ENCODE measurements at regions not wholly inside any gene's neighbourhood (a gene's known extent, or its start where the extent isn't known, plus 50 kb on each side); places are given as distances from the start of the nearest gene placed in this dataset.

- Mint-ChIP-seq H3K9me3 (ENCODE audit: unreplicated experiment) (no peaks in the 10 kb centered on the region), H3K4me3 (ENCODE audit: unreplicated experiment) (no peak overlapping the region), H3K4me1 (ENCODE audit: low read depth, unreplicated experiment) (no peaks in the 10 kb centered on the region), H3K36me3 (ENCODE audit: insufficient read depth, unreplicated experiment) (no peaks in the 10 kb centered on the region), H3K27me3 (ENCODE audit: insufficient read depth, unreplicated experiment) (peaks cover 2% of the 10 kb centered on the region), H3K27ac (ENCODE audit: unreplicated experiment) (no peak overlapping the region)
- H3K4me3 ChIP-seq (ENCODE audit: low read depth, low read length): no peak overlapping the region
- no peaks in the 10 kb centered on the region for H3K36me3 ChIP-seq (ENCODE audit: control insufficient read depth, insufficient read depth, low read length)
- BruUV-seq (replicated peaks): no TSS peak
- no peak for TF ChIP-seq CTCF (IDR thresholded peaks at IDR 0.05; ENCODE audit: insufficient read depth in 1 of 2, low read depth in 1 of 2, low read length in 1 of 2, severe bottlenecking in 1 of 2, unreplicated experiment in 1 of 2)
- no peaks in the 10 kb centered on the region for H3K4me1 ChIP-seq
- no peaks in the 10 kb centered on the region for H3K9me3 ChIP-seq
- no peaks in the 10 kb centered on the region for H3K27me3 ChIP-seq (replicated peaks; ENCODE audit: control insufficient read depth, insufficient read depth, low read length)
- no peak for DNase-seq
- intact Hi-C loops (cut with micrococcal nuclease; ENCODE audit: unreplicated experiment): no loop called here
- ChIA-PET POLR2A (no interaction called here), CTCF (no interaction called here)
These were observed 538.9 kb downstream of the SNAPC1 start for GRCh38 chr14:62301080-62301479.

- no peak overlapping the region for H3K27ac Mint-ChIP-seq (ENCODE audit: unreplicated experiment)
- H3K4me1 ChIP-seq: no peaks in the 10 kb centered on the region
- H3K9me3 ChIP-seq: no peaks in the 10 kb centered on the region
- no peaks in the 10 kb centered on the region for H3K9me3 Mint-ChIP-seq (ENCODE audit: unreplicated experiment)
- no peaks in the 10 kb centered on the region for H3K4me1 Mint-ChIP-seq (ENCODE audit: low read depth, unreplicated experiment)
- no TSS peak for BruUV-seq (replicated peaks)
- CTCF ChIA-PET: no interaction called here
- intact Hi-C loops (cut with micrococcal nuclease; ENCODE audit: unreplicated experiment): no loop called here
- H3K36me3 ChIP-seq (ENCODE audit: control insufficient read depth, insufficient read depth, low read length): no peaks in the 10 kb centered on the region
- DNase-seq: no peak
- POLR2A ChIA-PET: no interaction called here
- no peak for TF ChIP-seq CTCF (IDR thresholded peaks at IDR 0.05; ENCODE audit: insufficient read depth in 1 of 2, low read depth in 1 of 2, low read length in 1 of 2, severe bottlenecking in 1 of 2, unreplicated experiment in 1 of 2)
- H3K4me3 ChIP-seq (ENCODE audit: low read depth, low read length): no peak overlapping the region
- no peak overlapping the region for H3K4me3 Mint-ChIP-seq (ENCODE audit: unreplicated experiment)
- H3K27me3 ChIP-seq (replicated peaks; ENCODE audit: control insufficient read depth, insufficient read depth, low read length): no peaks in the 10 kb centered on the region
- no peaks in the 10 kb centered on the region for H3K36me3 Mint-ChIP-seq (ENCODE audit: insufficient read depth, unreplicated experiment)
- peaks cover 2% of the 10 kb centered on the region for H3K27me3 Mint-ChIP-seq (ENCODE audit: insufficient read depth, unreplicated experiment)
These were observed 539.7 kb downstream of the SNAPC1 start for GRCh38 chr14:62301911-62302310.

GRCh38 chr14:62303437-62303836 is 541.2 kb downstream of the SNAPC1 start:
- H3K36me3 Mint-ChIP-seq (ENCODE audit: insufficient read depth, unreplicated experiment): no peaks in the 10 kb centered on the region
- ChIA-PET POLR2A (no interaction called here), CTCF (no interaction called here)
- Histone ChIP-seq H3K4me1 (no peaks in the 10 kb centered on the region), H3K27me3 (replicated peaks; ENCODE audit: control insufficient read depth, insufficient read depth, low read length) (no peaks in the 10 kb centered on the region), H3K9me3 (no peaks in the 10 kb centered on the region), H3K36me3 (ENCODE audit: control insufficient read depth, insufficient read depth, low read length) (no peaks in the 10 kb centered on the region), H3K4me3 (ENCODE audit: low read depth, low read length) (no peak overlapping the region)
- H3K27me3 Mint-ChIP-seq (ENCODE audit: insufficient read depth, unreplicated experiment): peaks cover 2% of the 10 kb centered on the region
- H3K9me3 Mint-ChIP-seq (ENCODE audit: unreplicated experiment): no peaks in the 10 kb centered on the region
- no peak overlapping the region for H3K4me3 Mint-ChIP-seq (ENCODE audit: unreplicated experiment)
- BruUV-seq (replicated peaks): no TSS peak
- DNase-seq: no peak
- no peak for TF ChIP-seq CTCF (IDR thresholded peaks at IDR 0.05; ENCODE audit: insufficient read depth in 1 of 2, low read depth in 1 of 2, low read length in 1 of 2, severe bottlenecking in 1 of 2, unreplicated experiment in 1 of 2)
- H3K4me1 Mint-ChIP-seq (ENCODE audit: low read depth, unreplicated experiment): no peaks in the 10 kb centered on the region
- H3K27ac Mint-ChIP-seq (ENCODE audit: unreplicated experiment): no peak overlapping the region
- intact Hi-C loops (cut with micrococcal nuclease; ENCODE audit: unreplicated experiment): no loop called here
